KG1 (cell line): ENCODE measurements at regions not wholly inside any gene's neighbourhood (a gene's known extent, or its start where the extent isn't known, plus 50 kb on each side); places are given as distances from the start of the nearest gene placed in this dataset.
"Not testable (repeated sequence)": the region's sequence is repeated elsewhere in the genome, so short reads cannot be mapped to it uniquely, and the experiment has no call there.

Experiments
- DNase-seq: peaks from one replicate; lab custom pipeline; 2025; lab: John Stamatoyannopoulos, UW

- no peak for DNase-seq
Measured at GRCh38 chr6:115415378-115415777, 645.3 kb downstream of the FRK start.

GRCh38 chr6:115414916-115415315 is 645.8 kb downstream of the FRK start:
- not testable (repeated sequence) for DNase-seq

GRCh38 chr6:115411756-115412155 is 648.9 kb downstream of the FRK start:
- DNase-seq, result no peak

GRCh38 chr6:115404446-115404845 is 656.2 kb downstream of the FRK start:
- DNase-seq, result no peak

GRCh38 chr6:115398607-115399006 is 662.1 kb downstream of the FRK start:
- DNase-seq, result no peak

- DNase-seq, result no peak
Measured at GRCh38 chr6:115396112-115396906, 664.4 kb downstream of the FRK start.

- DNase-seq, result no peak
Measured at GRCh38 chr6:115393821-115394220, 666.9 kb downstream of the FRK start.

GRCh38 chr6:115370202-115370601 is 690.5 kb downstream of the FRK start:
- no peak for DNase-seq

- DNase-seq, result no peak
Measured at GRCh38 chr6:115365783-115366182, 694.9 kb downstream of the FRK start.

- no peak for DNase-seq
Measured at GRCh38 chr6:115363379-115363778, 697.3 kb downstream of the FRK start.

GRCh38 chr6:115362234-115362633 is 698.5 kb downstream of the FRK start:
- no peak for DNase-seq

- no peak for DNase-seq
Measured at GRCh38 chr6:115360602-115361325, 699.9 kb downstream of the FRK start.

GRCh38 chr6:115358616-115359015 is 702.1 kb downstream of the FRK start:
- DNase-seq, result no peak

GRCh38 chr6:115356371-115356770 is 704.3 kb downstream of the FRK start:
- DNase-seq, result no peak

- DNase-seq, result no peak
Measured at GRCh38 chr6:115323001-115323400, 737.7 kb downstream of the FRK start.

- DNase-seq, result no peak
Measured at GRCh38 chr6:115319823-115320222, 740.9 kb downstream of the FRK start.

GRCh38 chr6:115310156-115310555 is 750.5 kb downstream of the FRK start:
- DNase-seq, result no peak

GRCh38 chr6:115302731-115303130 is 758.0 kb downstream of the FRK start:
- DNase-seq, result no peak

GRCh38 chr6:115287467-115287866 is 773.2 kb downstream of the FRK start:
- DNase-seq, result no peak

- DNase-seq, result no peak
Measured at GRCh38 chr6:115276881-115277565, 783.7 kb downstream of the FRK start.

- no peak for DNase-seq
Measured at GRCh38 chr6:115272311-115272710, 788.4 kb downstream of the FRK start.

GRCh38 chr6:115271434-115271833 is 789.3 kb downstream of the FRK start:
- no peak for DNase-seq

- no peak for DNase-seq
Measured at GRCh38 chr6:115270953-115271352, 789.7 kb downstream of the FRK start.
